NB4 (cell line): ENCODE measurements at regions not wholly inside any gene's neighbourhood (a gene's known extent, or its start where the extent isn't known, plus 50 kb on each side); places are given as distances from the start of the nearest gene placed in this dataset.

Source experiments
- CTCF ChIP-seq: IDR thresholded peaks from one replicate; pipeline ENCODE4 v1.5.1; 2012; ENCODE audit warnings: low read depth, low read length
- MAX ChIP-seq: IDR thresholded peaks from 2 replicates; pipeline ENCODE4 v1.6.1; 2011; ENCODE audit warnings: low read depth, low read length

- TF ChIP-seq CTCF (no peak), MAX (no peak)
Measured at GRCh38 chr7:16945372-16945771, 63.6 kb upstream of the AGR3 start.
